GM10266 (cell line): ENCODE measurements at regions not wholly inside any gene's neighbourhood (a gene's known extent, or its start where the extent isn't known, plus 50 kb on each side); places are given as distances from the start of the nearest gene placed in this dataset.
"Not testable (repeated sequence)": the region's sequence is repeated elsewhere in the genome, so short reads cannot be mapped to it uniquely, and the experiment has no call there.

Experiments
- DNase-seq: peaks from one replicate; pipeline ENCODE4 v3.0.0; 2012; ENCODE audit errors: extremely low spot score
- CTCF ChIP-seq: IDR thresholded peaks from 2 replicates; pipeline ENCODE4 v1.5.1; 2012; ENCODE audit warnings: mild to moderate bottlenecking, low read depth; ENCODE audit not compliant: control insufficient read depth, insufficient read depth; ENCODE audit errors: missing control alignments

GRCh38 chr9:71509054-71509453 lies 259.3 kb downstream of the CEMIP2 start:
- DNase-seq: no peak
- no peak for TF ChIP-seq CTCF

GRCh38 chr9:71508141-71508540 lies 260.2 kb downstream of the CEMIP2 start:
- DNase-seq: not testable (repeated sequence)

- no peak for TF ChIP-seq CTCF
- no peak for DNase-seq
These were observed 261.5 kb downstream of the CEMIP2 start for GRCh38 chr9:71506821-71507220.

- no peak for TF ChIP-seq CTCF
- no peak for DNase-seq
These were observed 263.7 kb downstream of the CEMIP2 start for GRCh38 chr9:71504636-71505035.

GRCh38 chr9:71498691-71499090 lies 269.6 kb downstream of the CEMIP2 start:
- no peak for DNase-seq
- TF ChIP-seq CTCF: no peak

GRCh38 chr9:71490810-71491209 lies 277.5 kb downstream of the CEMIP2 start:
- TF ChIP-seq CTCF: peak; percentile 24
- DNase-seq: no peak

GRCh38 chr9:71487061-71487460 lies 281.3 kb downstream of the CEMIP2 start:
- DNase-seq: no peak
- no peak for TF ChIP-seq CTCF

- no peak for TF ChIP-seq CTCF
- DNase-seq: no peak
These were observed 283.0 kb downstream of the CEMIP2 start for GRCh38 chr9:71485326-71485725.
